ENCODE measurements at regions not wholly inside any gene's neighbourhood (a gene's known extent, or its start where the extent isn't known, plus 50 kb on each side); places are given as distances from the start of the nearest gene placed in this dataset.

- Histone ChIP-seq H3K14ac (ENCODE audit: insufficient read depth, low read length) (no peak overlapping the region), H4K20me1 (ENCODE audit: control insufficient read depth, insufficient read depth, insufficient read length) (no peaks in the 10 kb centered on the region), H2BK20ac (ENCODE audit: low read depth, low read length, poor library complexity, severe bottlenecking) (no peak overlapping the region), H3K79me1 (ENCODE audit: insufficient read depth, low read depth, low read length, poor library complexity, severe bottlenecking) (no peaks in the 10 kb centered on the region), H3K27ac (ENCODE audit: insufficient read length, low read depth, low read length) (no peak overlapping the region), H3K23me2 (ENCODE audit: insufficient read length, low read depth, low read length, poor library complexity, severe bottlenecking) (no peaks in the 10 kb centered on the region), H2BK12ac (ENCODE audit: insufficient read length, low read depth, low read length) (no peak overlapping the region), H3K9me3 (ENCODE audit: control insufficient read depth, low read depth, low read length) (no peaks in the 10 kb centered on the region), H2AK5ac (ENCODE audit: insufficient read length, low read length) (no peak overlapping the region), H3T11ph (ENCODE audit: low read length) (no peak overlapping the region), H2BK120ac (ENCODE audit: low read depth, low read length, poor library complexity, severe bottlenecking) (no peak overlapping the region), H2AFZ (ENCODE audit: low read length) (no peak overlapping the region), H3K27me3 (ENCODE audit: insufficient read depth, low read length) (no peaks in the 10 kb centered on the region; the same call in 1 of the 2 replicates), H3K4me2 (ENCODE audit: insufficient read depth, insufficient read length, low read length) (no peak overlapping the region), H3K9ac (ENCODE audit: extremely low read depth, insufficient read length, low read length) (no peak overlapping the region), H4K5ac (ENCODE audit: insufficient read length, low read depth, low read length) (no peak overlapping the region), H3K18ac (ENCODE audit: insufficient read length, low read depth, low read length) (no peak overlapping the region), H4K8ac (replicated peaks; ENCODE audit: insufficient read length, low read depth, low read length) (no peak overlapping the region), H4K91ac (ENCODE audit: insufficient read length, low read depth, low read length) (no peak overlapping the region), H2BK5ac (ENCODE audit: insufficient read length, low read length) (no peak overlapping the region), H3K4ac (ENCODE audit: low read depth, low read length) (no peak overlapping the region), H2BK15ac (ENCODE audit: low read depth, low read length) (no peak overlapping the region), H3K4me1 (ENCODE audit: insufficient read depth, low read length) (no peaks in the 10 kb centered on the region), H3K23ac (ENCODE audit: insufficient read length, low read depth, low read length) (no peak overlapping the region), H3K56ac (ENCODE audit: insufficient read length, low read depth, low read length) (no peak overlapping the region), H3K79me2 (ENCODE audit: insufficient read depth, low read length) (no peaks in the 10 kb centered on the region)
- TF ChIP-seq CTCF (conservative IDR thresholded peaks at IDR 0.05) = no peak
- Mint-ChIP-seq H3K4me3 (no peak overlapping the region), H3K27ac (no peak overlapping the region), H3K36me3 (ENCODE audit: insufficient read depth in 1 of 3, low read depth in 3 of 3) (peaks cover 0 to 3% (median 0%) of the 10 kb centered on the region in 3 experiments; a peak in 2 of 7 replicates), H3K4me1 (no peaks in the 10 kb centered on the region), H3K27me3 (ENCODE audit: low read depth) (no peaks in the 10 kb centered on the region), H3K9me3 (peaks cover 0 to 3% of the 10 kb centered on the region in 2 experiments; a peak in 2 of 5 replicates)
- no peak for DNase-seq
- WGBS (ENCODE audit: extremely low coverage, insufficient read length, low lambda C conversion rate) = no CpG with 5 or more reads among the region's 2 CpGs
Observed at GRCh38 chr10:109218207-109218606, 705.1 kb downstream of the XPNPEP1 start.

Measured in H9 (cell line).